A204.1 (cell line): ENCODE measurements at regions not wholly inside any gene's neighbourhood (a gene's known extent, or its start where the extent isn't known, plus 50 kb on each side); places are given as distances from the start of the nearest gene placed in this dataset.

Source experiments
- FAIRE-seq: peaks from 2 replicates; lab custom pipeline; 2012; peaks lifted over from hg19 to GRCh38; lab: Jason Lieb, UNC

DNA sequence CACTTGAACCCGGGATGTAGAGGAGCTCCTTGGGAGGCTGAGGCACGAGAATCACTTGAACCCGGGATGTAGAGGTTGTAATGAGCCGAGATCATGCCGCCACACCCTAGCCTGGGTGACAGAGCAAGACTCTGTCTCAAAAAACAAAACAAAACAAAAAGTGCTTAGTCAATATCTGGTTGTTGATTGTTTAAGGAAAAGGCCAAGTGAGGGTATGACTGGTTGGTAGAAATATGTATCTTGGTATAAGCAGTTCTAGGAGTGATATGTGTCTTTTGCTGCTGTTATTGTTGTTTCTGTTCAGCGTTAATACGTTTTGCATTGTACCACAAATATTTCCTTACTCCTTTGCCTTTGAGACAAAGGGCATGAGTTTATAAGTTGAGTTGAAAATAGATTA is 210.7 kb upstream of the DMRT1 start:
- no peak for FAIRE-seq

DNA sequence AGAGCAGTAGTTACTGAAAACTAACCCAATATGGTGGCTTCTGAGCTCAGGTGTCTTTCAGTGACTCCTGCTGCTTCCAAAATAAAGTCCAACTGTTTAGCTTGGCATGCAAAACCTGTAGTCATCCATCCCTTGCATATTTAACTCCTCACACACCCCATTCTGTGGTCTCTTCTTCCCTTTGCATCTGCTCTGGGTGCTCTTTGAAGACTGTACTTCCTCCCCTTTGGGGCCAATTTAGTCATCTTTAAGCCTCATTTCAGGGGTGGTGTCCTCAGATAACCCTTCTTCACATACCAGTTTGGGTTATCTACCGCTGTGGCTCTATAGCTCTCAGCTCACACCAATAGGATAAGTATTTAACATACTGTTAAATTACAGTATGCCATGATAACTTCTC is 209.9 kb upstream of the DMRT1 start:
- FAIRE-seq = no peak

- FAIRE-seq = no peak
These were observed 208.0 kb upstream of the DMRT1 start for GRCh38 chr9:633461-633860.

GRCh38 chr9:636931-637591 is 204.4 kb upstream of the DMRT1 start:
- FAIRE-seq = no peak

GRCh38 chr9:638152-638551 is 203.3 kb upstream of the DMRT1 start:
- FAIRE-seq = no peak

DNA sequence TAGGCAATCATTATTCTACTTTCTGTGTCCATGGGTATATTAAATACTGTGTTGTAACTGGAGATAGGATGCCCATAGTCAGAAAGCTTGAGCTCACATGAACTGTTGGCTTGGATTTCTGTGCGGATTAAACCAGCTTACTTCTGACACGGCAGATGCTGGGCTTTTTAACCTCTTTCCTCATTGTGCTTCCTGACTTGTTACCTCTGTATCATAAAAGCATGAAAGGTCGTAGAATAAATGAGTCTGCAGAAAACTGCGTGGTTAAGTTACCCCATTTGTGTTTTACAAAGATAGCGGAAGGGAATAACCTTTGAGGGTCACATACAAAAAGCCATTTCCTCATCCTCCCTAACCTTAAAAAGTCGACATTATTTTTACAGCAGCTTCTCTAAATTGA is 199.5 kb upstream of the DMRT1 start:
- FAIRE-seq = no peak

GRCh38 chr9:643966-644365 is 197.5 kb upstream of the DMRT1 start:
- FAIRE-seq = no peak

DNA sequence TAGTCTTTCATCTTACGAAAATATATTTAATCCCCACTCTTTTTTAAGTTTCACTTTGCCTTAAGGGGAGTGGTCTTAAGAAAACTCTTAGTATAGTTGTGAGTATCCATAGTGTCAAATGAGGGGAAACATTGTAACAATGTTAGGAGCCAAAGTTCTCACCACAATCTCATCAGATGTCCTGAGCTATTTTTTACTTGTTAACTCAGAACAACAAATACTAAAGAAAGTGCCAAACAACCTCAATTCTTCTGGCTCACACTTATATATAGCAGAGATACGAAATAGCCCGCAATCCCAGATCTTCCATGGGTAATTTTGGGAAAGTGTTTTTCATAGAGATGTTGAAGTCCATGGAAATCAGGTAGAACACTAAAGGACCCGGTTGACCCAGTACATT is 194.0 kb upstream of the DMRT1 start:
- FAIRE-seq = no peak

- no peak for FAIRE-seq
These were observed 192.1 kb upstream of the DMRT1 start for GRCh38 chr9:649128-650074.

GRCh38 chr9:650362-650761 is 191.1 kb upstream of the DMRT1 start:
- FAIRE-seq = no peak

- FAIRE-seq = no peak
These were observed 190.1 kb upstream of the DMRT1 start for GRCh38 chr9:651371-651770.

DNA sequence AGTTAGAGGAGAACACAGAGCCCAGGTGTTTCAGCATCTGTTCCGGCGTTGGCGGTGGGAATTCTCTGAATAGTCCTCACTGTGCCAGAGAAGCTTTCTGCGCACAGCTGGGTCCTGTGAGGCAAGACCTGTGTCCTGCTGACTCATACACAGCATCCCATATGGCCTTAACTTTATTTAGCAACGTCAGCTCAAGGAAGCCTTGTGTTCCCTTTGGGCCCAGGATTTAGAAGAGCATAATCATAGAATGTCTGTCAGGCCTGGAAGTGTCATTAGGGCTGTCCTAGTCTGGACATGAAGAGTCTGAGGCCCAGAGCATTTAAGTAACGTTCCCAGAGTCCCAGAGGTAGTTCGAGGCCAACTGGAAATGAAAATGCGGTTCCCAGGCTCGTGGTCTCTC is 188.6 kb upstream of the DMRT1 start:
- no peak for FAIRE-seq

GRCh38 chr9:653421-653820 is 188.1 kb upstream of the DMRT1 start:
- no peak for FAIRE-seq

DNA sequence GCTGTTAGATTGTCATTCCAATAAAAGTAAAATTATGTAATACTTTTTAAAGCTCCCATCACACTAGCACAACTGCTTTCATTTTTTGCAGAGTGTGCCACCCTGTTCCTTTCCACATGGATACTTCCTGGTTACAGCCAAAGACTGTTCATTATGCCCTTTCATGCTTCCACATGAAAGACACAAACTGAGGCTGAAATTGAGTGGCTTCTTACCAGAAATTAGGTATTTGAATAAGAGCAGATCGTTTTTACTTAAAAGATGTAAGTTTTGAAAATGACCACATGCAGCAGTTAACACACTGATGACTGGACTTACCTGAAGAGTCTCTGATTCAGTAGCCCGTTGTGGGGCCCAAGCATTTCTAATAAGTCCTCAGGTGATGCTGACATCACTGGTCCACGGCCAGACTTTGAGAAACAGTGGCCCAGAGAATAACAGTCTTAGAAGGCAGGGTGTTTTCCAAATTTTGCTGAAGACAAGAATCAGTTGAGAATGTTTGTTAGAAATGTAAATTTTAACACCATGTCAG is 187.6 kb upstream of the DMRT1 start:
- FAIRE-seq = no peak

GRCh38 chr9:655875-656274 is 185.6 kb upstream of the DMRT1 start:
- no peak for FAIRE-seq

GRCh38 chr9:656926-657568 is 184.4 kb upstream of the DMRT1 start:
- FAIRE-seq = no peak

DNA sequence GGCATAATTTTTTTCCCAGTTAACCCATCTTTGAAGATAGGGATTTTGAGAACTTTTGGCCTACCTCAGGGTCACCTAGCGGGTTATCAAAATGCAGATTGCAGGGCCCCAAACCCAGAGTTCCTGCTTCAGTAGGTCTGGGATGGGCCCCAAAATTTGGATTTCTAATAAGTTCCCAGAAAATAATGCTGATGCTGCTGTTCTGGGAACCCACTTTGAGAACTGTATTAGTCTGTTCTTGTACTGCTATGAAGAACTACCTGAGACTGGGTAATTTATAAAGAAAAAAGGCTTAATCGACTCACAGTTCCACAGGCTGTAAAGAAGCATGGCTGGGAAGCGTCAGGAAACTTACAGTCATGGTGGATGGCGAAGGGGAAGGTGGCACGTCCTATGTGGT is 182.2 kb upstream of the DMRT1 start:
- FAIRE-seq = no peak

DNA sequence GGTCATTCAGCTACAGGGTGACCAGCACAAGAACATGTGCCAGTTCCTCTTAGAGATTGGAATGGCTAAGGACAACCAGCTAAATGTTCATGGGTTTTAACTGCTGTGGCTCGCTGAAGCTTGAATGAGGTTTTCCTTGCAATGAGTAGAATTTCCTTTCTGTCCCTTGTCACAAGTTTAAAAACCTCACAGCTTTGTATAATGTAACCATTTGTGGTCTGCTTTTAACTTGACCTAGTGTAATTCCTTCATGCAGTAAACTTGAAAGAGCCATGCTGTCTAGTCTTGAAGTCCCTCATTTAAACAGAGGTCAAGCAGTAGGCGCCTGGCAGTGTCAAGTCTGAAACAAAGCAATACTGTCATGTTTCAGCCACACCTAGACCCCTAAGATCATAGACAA is 181.3 kb upstream of the DMRT1 start:
- FAIRE-seq = no peak

GRCh38 chr9:663541-663940 is 178.0 kb upstream of the DMRT1 start:
- FAIRE-seq = no peak

DNA sequence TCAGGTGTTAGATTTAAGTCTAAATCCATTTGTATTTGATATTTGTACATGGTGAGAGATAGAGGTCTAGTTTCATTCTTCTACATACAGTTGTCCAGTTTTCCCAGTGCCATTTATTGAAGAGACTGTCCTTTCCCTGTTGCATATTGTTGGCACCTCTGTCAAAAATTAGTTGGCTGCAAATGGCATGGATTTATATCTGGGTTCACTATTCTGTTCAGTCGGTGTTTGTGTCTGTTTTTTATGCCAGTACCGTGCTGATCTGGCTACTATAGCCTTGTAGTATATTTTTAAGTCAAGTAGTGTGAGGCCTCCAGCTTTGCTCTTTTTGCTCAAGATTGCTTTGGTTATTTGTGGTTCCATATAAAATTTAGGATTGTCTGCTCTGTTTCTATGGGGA is 176.2 kb upstream of the DMRT1 start:
- no peak for FAIRE-seq

DNA sequence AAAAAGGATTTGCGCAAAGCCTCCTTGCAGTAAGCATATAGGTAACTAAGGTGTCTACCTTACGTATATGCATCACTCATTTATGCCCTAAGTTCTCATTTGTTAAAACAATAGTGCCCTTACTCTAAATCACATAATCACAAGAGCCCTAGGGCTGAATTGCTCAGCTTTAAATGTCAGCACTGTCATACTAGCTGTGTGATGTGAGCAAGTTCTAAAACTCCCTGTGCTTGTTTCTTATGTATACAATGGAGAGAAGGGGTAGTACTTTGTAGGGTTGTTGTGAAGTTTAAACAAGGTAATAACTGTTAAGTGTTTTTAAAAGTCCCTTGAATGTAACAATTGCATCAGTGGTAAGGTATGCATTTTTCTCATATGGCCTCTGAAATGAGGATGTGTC is 169.5 kb upstream of the DMRT1 start:
- no peak for FAIRE-seq

DNA sequence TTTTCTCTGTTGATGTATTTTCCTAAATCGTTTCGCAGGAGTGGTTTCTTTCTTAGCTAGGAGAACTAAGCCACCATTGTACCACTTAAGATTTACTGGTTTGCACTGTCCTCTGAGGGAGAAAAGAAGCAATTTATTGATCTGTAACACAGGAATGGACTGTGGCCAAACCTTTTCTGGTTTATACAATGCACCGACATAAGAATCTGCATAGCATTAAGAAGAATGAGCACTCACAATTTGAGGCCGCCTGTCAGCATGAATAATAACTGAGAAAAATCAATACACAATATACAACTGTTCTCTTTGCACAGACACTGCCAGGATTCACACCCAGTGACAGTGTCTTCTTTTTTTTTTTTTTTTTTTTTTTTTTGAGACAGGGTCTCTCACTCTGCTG is 168.6 kb upstream of the DMRT1 start:
- FAIRE-seq = no peak
